H1 (cell line): ENCODE measurements at regions not wholly inside any gene's neighbourhood (a gene's known extent, or its start where the extent isn't known, plus 50 kb on each side); places are given as distances from the start of the nearest gene placed in this dataset.

ENCODE experiments used
- BRCA1 ChIP-seq: IDR thresholded peaks from 2 replicates; pipeline ENCODE4 v1.6.1; 2012; ENCODE audit warnings: low read depth, low read length, improper control_type of control experiment
- CBX5 ChIP-seq: fragments of 300-800, 300-1000 bp; sonication (generic); IDR thresholded peaks from 2 replicates; pipeline ENCODE4 v1.7.1; 2016; ENCODE audit warnings: antibody characterized with exemption, low read length, low read depth
- CREB1 ChIP-seq: IDR thresholded peaks from 2 replicates; pipeline ENCODE4 v1.6.1; 2012; ENCODE audit warnings: inconsistent platforms
- EGR1 ChIP-seq: IDR thresholded peaks from 2 replicates; pipeline ENCODE4 v1.6.1; 2011; ENCODE audit warnings: low read depth, low read length, borderline replicate concordance
- POLR2A ChIP-seq, 2 experiments: IDR thresholded peaks; 1 replicate in 1 of 2; 2 replicates in 1 of 2; pipeline ENCODE4 v1.6.1; 2011; ENCODE audit warnings: low read depth in 2 of 2, low read length in 2 of 2, mild to moderate bottlenecking in 2 of 2; ENCODE audit errors: control extremely low read depth in 1 of 2
- TAF1 ChIP-seq: IDR thresholded peaks from 2 replicates; pipeline ENCODE4 v1.6.1; 2011; ENCODE audit warnings: mild to moderate bottlenecking, low read depth, low read length
- TF ChIP-seq, protein P1 (sequence below), 3 experiments: IDR thresholded peaks; 1 replicate in 2 of 3; 2 replicates in 1 of 3; pipeline versions ENCODE4 v1.5.1 to v1.6.1; 2011; ENCODE audit warnings: low read length in 3 of 3, mild to moderate bottlenecking in 3 of 3, inconsistent platforms in 2 of 3, low read depth in 1 of 3, moderate library complexity in 1 of 3; ENCODE audit not compliant: insufficient read depth in 1 of 3; ENCODE audit errors: control extremely low read depth in 1 of 3
- TF ChIP-seq, protein P2 (sequence below): IDR thresholded peaks from 2 replicates; pipeline ENCODE4 v1.6.1; 2012; ENCODE audit warnings: low read length, inconsistent platforms
- TF ChIP-seq, protein P3 (sequence below): IDR thresholded peaks from 2 replicates; pipeline ENCODE4 v1.6.1; 2011; ENCODE audit warnings: low read depth, mild to moderate bottlenecking, low read length; ENCODE audit not compliant: insufficient read depth

DNA sequence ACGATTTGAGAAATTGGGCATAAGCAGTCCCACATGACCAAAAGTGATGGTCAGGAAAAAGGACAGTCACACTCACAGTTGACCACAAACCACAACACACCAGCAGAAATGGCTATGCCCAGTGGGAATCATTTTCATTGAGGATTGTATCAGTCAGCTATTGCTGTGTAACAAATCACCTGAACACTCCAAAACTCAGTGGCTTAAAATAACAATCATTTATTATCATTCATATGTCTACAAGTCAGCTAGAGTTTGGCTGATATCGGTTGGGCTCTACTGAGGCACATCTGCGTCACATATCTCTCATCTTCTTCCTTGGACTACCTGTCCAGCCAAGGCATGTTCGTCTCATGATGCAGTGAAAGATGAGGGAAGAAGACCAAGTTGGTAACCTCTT is 93.3 kb downstream of the CMC2 start:
- TF ChIP-seq CREB1 (no peak), POLR2A (IDR thresholded peaks at IDR 0.05; ENCODE audit: control extremely low read depth in 1 of 2, low read depth in 2 of 2, low read length in 2 of 2) (no peak), BRCA1 (no peak), CBX5 (no peak), TAF1 (no peak), EGR1 (no peak)
- TF ChIP-seq, protein P1, sequence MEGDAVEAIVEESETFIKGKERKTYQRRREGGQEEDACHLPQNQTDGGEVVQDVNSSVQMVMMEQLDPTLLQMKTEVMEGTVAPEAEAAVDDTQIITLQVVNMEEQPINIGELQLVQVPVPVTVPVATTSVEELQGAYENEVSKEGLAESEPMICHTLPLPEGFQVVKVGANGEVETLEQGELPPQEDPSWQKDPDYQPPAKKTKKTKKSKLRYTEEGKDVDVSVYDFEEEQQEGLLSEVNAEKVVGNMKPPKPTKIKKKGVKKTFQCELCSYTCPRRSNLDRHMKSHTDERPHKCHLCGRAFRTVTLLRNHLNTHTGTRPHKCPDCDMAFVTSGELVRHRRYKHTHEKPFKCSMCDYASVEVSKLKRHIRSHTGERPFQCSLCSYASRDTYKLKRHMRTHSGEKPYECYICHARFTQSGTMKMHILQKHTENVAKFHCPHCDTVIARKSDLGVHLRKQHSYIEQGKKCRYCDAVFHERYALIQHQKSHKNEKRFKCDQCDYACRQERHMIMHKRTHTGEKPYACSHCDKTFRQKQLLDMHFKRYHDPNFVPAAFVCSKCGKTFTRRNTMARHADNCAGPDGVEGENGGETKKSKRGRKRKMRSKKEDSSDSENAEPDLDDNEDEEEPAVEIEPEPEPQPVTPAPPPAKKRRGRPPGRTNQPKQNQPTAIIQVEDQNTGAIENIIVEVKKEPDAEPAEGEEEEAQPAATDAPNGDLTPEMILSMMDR (IDR thresholded peaks at IDR 0.05; ENCODE audit: control extremely low read depth in 1 of 3, insufficient read depth in 1 of 3, low read depth in 1 of 3, low read length in 3 of 3): no peak
- TF ChIP-seq, protein P2, sequence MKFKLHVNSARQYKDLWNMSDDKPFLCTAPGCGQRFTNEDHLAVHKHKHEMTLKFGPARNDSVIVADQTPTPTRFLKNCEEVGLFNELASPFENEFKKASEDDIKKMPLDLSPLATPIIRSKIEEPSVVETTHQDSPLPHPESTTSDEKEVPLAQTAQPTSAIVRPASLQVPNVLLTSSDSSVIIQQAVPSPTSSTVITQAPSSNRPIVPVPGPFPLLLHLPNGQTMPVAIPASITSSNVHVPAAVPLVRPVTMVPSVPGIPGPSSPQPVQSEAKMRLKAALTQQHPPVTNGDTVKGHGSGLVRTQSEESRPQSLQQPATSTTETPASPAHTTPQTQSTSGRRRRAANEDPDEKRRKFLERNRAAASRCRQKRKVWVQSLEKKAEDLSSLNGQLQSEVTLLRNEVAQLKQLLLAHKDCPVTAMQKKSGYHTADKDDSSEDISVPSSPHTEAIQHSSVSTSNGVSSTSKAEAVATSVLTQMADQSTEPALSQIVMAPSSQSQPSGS: no peak
- TF ChIP-seq, protein P3, sequence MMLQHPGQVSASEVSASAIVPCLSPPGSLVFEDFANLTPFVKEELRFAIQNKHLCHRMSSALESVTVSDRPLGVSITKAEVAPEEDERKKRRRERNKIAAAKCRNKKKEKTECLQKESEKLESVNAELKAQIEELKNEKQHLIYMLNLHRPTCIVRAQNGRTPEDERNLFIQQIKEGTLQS: no peak
